ENCODE measurements at regions not wholly inside any gene's neighbourhood (a gene's known extent, or its start where the extent isn't known, plus 50 kb on each side); places are given as distances from the start of the nearest gene placed in this dataset.

DNA sequence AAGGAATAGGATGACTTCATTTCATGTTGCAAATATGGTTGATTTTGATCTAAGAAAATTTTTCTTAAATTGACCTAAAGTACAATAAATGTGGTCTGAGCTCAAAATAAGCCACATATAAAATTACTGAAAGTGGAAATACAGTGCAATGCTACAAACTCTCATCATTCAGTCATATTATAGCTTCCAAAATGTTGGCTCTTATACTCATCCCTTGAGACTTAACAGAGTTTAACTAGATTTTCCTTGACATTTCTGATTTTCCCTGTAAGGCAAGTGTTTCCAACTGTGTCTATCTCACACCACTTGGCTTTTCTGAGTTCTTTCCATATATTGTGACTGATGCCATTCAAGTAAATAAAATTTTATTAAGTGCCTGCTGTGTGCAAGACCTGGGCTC is 123.7 kb upstream of the NTF3 start:
- no peak for TF ChIP-seq CTCF (IDR thresholded peaks at IDR 0.05)
- DNase-seq = no peak
- H3K9me3 ChIP-seq = no peaks in the 10 kb centered on the region
- H3K4me3 ChIP-seq = no peak overlapping the region
- H3K4me1 ChIP-seq (ENCODE audit: low read depth) = no peaks in the 10 kb centered on the region
- intact Hi-C loops (cut with DNase I, micrococcal nuclease) = no loop called here
- no peak for ATAC-seq
- no peaks in the 10 kb centered on the region for H3K36me3 ChIP-seq (ENCODE audit: low read depth)

DNA sequence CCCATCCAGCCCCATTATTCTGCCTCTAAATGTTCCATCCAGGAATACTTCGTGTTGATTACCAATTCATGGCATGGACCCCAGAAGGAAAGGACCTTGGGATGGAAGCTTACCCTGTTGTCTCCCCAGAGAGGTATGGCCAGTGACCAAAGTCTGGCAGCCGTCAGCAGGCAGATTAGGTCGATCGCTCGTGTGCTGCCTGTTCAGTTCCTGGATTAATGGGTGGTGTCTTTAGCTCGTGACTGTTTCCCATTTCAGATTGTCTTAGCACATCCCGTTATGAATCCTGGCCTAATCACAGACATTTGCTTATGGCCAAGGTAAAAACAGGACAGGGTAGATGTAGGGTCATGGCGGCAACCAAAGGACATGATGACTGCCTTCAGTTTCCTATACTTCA is 122.9 kb upstream of the NTF3 start:
- Histone ChIP-seq H3K9me3 (peaks cover 4% of the 10 kb centered on the region), H3K36me3 (ENCODE audit: low read depth) (no peaks in the 10 kb centered on the region), H3K4me3 (no peak overlapping the region), H3K4me1 (ENCODE audit: low read depth) (no peaks in the 10 kb centered on the region)
- TF ChIP-seq CTCF (IDR thresholded peaks at IDR 0.05) = no peak
- intact Hi-C loops (cut with DNase I, micrococcal nuclease) = no loop called here
- DNase-seq (no peak), ATAC-seq (no peak)

DNA sequence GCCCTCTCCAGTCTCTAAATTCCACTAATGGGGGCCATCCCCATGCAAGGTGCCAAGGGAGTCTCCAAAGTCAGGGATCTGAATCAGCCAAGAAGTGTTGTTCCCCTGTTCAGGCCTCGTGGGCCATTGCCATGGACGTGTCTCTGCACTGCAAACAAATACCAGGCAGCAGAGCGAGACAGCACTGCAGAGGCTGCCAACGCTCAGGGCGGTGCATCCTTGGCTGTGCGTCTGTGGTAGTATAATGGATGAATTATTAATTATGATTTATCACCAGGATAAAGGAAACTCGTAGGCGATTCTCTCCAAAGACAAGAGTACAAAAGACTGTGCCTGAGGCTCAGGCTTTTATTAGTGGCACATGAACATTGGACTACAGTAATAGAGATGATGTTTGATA is 122.3 kb upstream of the NTF3 start:
- ATAC-seq (no peak), DNase-seq (peak in 1 of 3 donors; percentile 35)
- H3K9me3 ChIP-seq = peaks cover 9% of the 10 kb centered on the region
- no peak for TF ChIP-seq CTCF (IDR thresholded peaks at IDR 0.05)
- H3K4me3 ChIP-seq = no peak overlapping the region
- intact Hi-C loops (cut with DNase I, micrococcal nuclease) = no loop called here
- no peaks in the 10 kb centered on the region for H3K4me1 ChIP-seq (ENCODE audit: low read depth)
- no peaks in the 10 kb centered on the region for H3K36me3 ChIP-seq (ENCODE audit: low read depth)

DNA sequence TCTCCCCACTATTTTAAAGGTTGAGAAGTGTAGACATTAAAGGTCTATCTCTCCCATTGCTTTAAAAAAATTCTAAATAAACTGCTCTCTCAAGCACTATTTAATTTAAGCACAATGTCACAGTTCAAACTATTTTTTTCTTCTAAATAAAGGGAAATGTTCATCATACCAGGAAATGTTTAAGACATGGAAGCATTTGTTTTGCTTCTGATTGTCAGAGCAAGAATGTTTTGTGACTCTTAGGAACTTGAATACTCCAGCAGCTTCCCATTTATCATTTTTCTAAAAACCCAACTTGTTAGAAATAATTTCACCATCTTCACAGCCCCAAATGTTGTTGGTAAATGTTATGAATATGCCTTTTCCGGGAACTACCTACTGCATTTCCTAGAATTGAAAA is 121.8 kb upstream of the NTF3 start:
- no peaks in the 10 kb centered on the region for H3K36me3 ChIP-seq (ENCODE audit: low read depth)
- no peak for TF ChIP-seq CTCF (IDR thresholded peaks at IDR 0.05)
- no peaks in the 10 kb centered on the region for H3K4me1 ChIP-seq (ENCODE audit: low read depth)
- H3K4me3 ChIP-seq = no peak overlapping the region
- H3K9me3 ChIP-seq = peaks cover 11% of the 10 kb centered on the region
- DNase-seq (no peak), ATAC-seq (no peak)
- intact Hi-C loops (cut with DNase I, micrococcal nuclease) = no loop called here

GRCh38 chr12:5317556-5317955 is 114.4 kb upstream of the NTF3 start:
- peaks cover 11% of the 10 kb centered on the region for H3K9me3 ChIP-seq
- no peak for DNase-seq
- no peak for ATAC-seq
- no peak overlapping the region for H3K4me3 ChIP-seq
- H3K4me1 ChIP-seq (ENCODE audit: low read depth) = no peaks in the 10 kb centered on the region
- intact Hi-C loops (cut with DNase I, micrococcal nuclease) = no loop called here
- H3K36me3 ChIP-seq (ENCODE audit: low read depth) = no peaks in the 10 kb centered on the region
- TF ChIP-seq CTCF (IDR thresholded peaks at IDR 0.05) = no peak

- no peak overlapping the region for H3K4me3 ChIP-seq
- no peaks in the 10 kb centered on the region for H3K36me3 ChIP-seq (ENCODE audit: low read depth)
- DNase-seq (peak in 1 of 3 donors; percentile 29), ATAC-seq (peak; percentile 98)
- H3K9me3 ChIP-seq = peaks cover 8% of the 10 kb centered on the region
- no peak for TF ChIP-seq CTCF (IDR thresholded peaks at IDR 0.05)
- intact Hi-C loops (cut with DNase I, micrococcal nuclease) = no loop called here
- H3K4me1 ChIP-seq (ENCODE audit: low read depth) = no peaks in the 10 kb centered on the region
Measured at GRCh38 chr12:5318874-5319273, 113.0 kb upstream of the NTF3 start.

All from mucosa of descending colon (tissue), 3 donors.